GM19397 (cell line): ENCODE measurements at regions not wholly inside any gene's neighbourhood (a gene's known extent, or its start where the extent isn't known, plus 50 kb on each side); places are given as distances from the start of the nearest gene placed in this dataset.

Experiments
- ATAC-seq: cut with Tn5 transposase; IDR thresholded peaks from one replicate; pipeline ENCODE4 v1.9.1; 2021; ENCODE audit warnings: mild to moderate bottlenecking, moderate library complexity; ENCODE audit not compliant: unreplicated experiment

GRCh38 chr11:26278354-26278753, 53.6 kb upstream of the ANO3 start:
- ATAC-seq = no peak
